Duodenal mucosa (tissue), 2 donors: ENCODE measurements at regions not wholly inside any gene's neighbourhood (a gene's known extent, or its start where the extent isn't known, plus 50 kb on each side); places are given as distances from the start of the nearest gene placed in this dataset.
"Not testable (repeated sequence)": the region's sequence is repeated elsewhere in the genome, so short reads cannot be mapped to it uniquely, and the experiment has no call there.

ENCODE experiments used
- H3K27ac ChIP-seq: one replicate; pipeline ENCODE4 v1.7.0; 2013; ENCODE audit warnings: low read depth, low read length
- H3K27me3 ChIP-seq, 2 donors: one replicate each; pipeline ENCODE4 v1.7.0; 2013; ENCODE audit warnings: low read length in 2 of 2, control low read depth in 1 of 2; ENCODE audit not compliant: insufficient read depth in 2 of 2, control insufficient read depth in 1 of 2
- H3K36me3 ChIP-seq, 2 donors: one replicate each; pipeline ENCODE4 v1.7.0; 2013; ENCODE audit warnings: low read length in 2 of 2, control low read depth in 1 of 2; ENCODE audit not compliant: insufficient read depth in 2 of 2, control insufficient read depth in 1 of 2
- H3K4me1 ChIP-seq, 2 donors: one replicate each; pipeline ENCODE4 v1.7.0; 2013; ENCODE audit warnings: low read length in 2 of 2, control low read depth in 1 of 2; ENCODE audit not compliant: insufficient read depth in 2 of 2, control insufficient read depth in 1 of 2
- H3K4me3 ChIP-seq, 2 donors: one replicate each; pipeline ENCODE4 v1.7.0; 2013; ENCODE audit warnings: low read length in 2 of 2, low read depth in 1 of 2
- H3K9ac ChIP-seq, 2 donors: one replicate each; pipeline ENCODE4 v1.7.0; 2013; ENCODE audit warnings: low read length in 2 of 2, low read depth in 1 of 2
- H3K9me3 ChIP-seq, 2 donors: one replicate each; pipeline ENCODE4 v1.7.0; 2013; ENCODE audit warnings: low read length in 2 of 2, control low read depth in 1 of 2; ENCODE audit not compliant: control insufficient read depth in 1 of 2

- peaks cover 3 to 4% of the 10 kb centered on the region in 2 donors for H3K9me3 ChIP-seq
- H3K4me3 ChIP-seq: no peak overlapping the region
- H3K27me3 ChIP-seq: no peaks in the 10 kb centered on the region
- H3K27ac ChIP-seq: no peak overlapping the region
- H3K36me3 ChIP-seq: no peaks in the 10 kb centered on the region
- no peaks in the 10 kb centered on the region for H3K4me1 ChIP-seq
- no peak overlapping the region for H3K9ac ChIP-seq
These were observed 446.0 kb upstream of the IMPG1 start for GRCh38 chr6:76518443-76518842.

GRCh38 chr6:76516924-76517323 lies 444.5 kb upstream of the IMPG1 start:
- Histone ChIP-seq H3K36me3 (no peaks in the 10 kb centered on the region), H3K9me3 (peaks cover 0 to 4% of the 10 kb centered on the region in 2 donors), H3K4me3 (no peak overlapping the region), H3K27me3 (no peaks in the 10 kb centered on the region), H3K27ac (no peak overlapping the region), H3K9ac (no peak overlapping the region), H3K4me1 (no peaks in the 10 kb centered on the region)

DNA sequence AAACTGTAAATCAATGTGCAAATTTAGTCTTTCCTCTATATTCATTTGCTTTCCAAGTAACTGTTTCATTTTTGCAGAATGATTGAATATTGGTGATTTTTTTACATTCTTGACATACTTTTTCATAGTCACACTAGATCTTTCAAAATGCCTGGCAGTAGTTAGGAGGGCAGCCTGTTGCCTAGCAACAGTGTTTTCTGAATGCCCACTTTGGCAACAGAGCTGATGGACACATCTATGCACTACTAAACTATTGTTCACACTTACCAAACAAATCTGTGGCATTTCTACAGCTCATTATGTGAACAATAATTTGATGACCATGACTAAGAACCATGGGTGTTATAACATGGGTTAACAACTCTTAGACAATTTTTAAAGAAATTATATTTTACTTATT lies 438.0 kb upstream of the IMPG1 start:
- Histone ChIP-seq H3K36me3 (no peaks in the 10 kb centered on the region), H3K27me3 (no peaks in the 10 kb centered on the region), H3K4me1 (no peaks in the 10 kb centered on the region), H3K27ac (no peak overlapping the region), H3K4me3 (no peak overlapping the region), H3K9me3 (peaks cover 0 to 4% of the 10 kb centered on the region in 2 donors), H3K9ac (no peak overlapping the region)

DNA sequence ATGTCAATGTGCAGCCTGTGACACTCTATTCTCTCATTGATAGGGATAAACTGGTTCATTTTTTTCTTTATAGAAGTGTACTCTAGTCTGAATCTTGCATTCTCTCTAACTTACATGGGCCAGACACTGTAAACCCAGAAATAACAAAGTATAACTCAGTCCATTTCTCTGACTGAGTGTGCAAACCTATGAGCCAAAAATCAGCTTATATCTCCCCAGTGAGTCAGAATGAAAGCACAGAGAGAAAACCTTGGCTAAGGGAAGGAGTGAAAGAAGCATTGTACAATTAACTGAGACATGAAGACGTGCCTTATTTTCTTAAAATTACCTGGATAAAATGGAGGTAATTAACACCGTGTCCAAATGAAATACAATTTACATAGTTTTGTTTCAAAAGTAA lies 436.9 kb upstream of the IMPG1 start:
- Histone ChIP-seq H3K9me3 (peaks cover 0 to 4% of the 10 kb centered on the region in 2 donors), H3K9ac (no peak overlapping the region), H3K27me3 (no peaks in the 10 kb centered on the region), H3K4me3 (no peak overlapping the region), H3K36me3 (no peaks in the 10 kb centered on the region), H3K27ac (no peak overlapping the region), H3K4me1 (no peaks in the 10 kb centered on the region)

GRCh38 chr6:76506808-76507207 lies 434.3 kb upstream of the IMPG1 start:
- no peak overlapping the region for H3K27ac ChIP-seq

GRCh38 chr6:76495909-76496308 lies 423.4 kb upstream of the IMPG1 start:
- H3K4me1 ChIP-seq: no peaks in the 10 kb centered on the region
- H3K9me3 ChIP-seq: peaks cover 7 to 23% of the 10 kb centered on the region in 2 donors
- no peaks in the 10 kb centered on the region for H3K36me3 ChIP-seq
- H3K4me3 ChIP-seq: no peak overlapping the region
- H3K9ac ChIP-seq: no peak overlapping the region
- H3K27me3 ChIP-seq: no peaks in the 10 kb centered on the region
- H3K27ac ChIP-seq: no peak overlapping the region

More at GRCh38 chr6:76506808-76507207, 434.3 kb upstream of the IMPG1 start:
- H3K4me1 ChIP-seq: no peaks in the 10 kb centered on the region
- H3K27me3 ChIP-seq: no peaks in the 10 kb centered on the region
- H3K9me3 ChIP-seq: peaks cover 0 to 4% of the 10 kb centered on the region in 2 donors
- H3K4me3 ChIP-seq: no peak overlapping the region
- no peak overlapping the region for H3K9ac ChIP-seq
- H3K36me3 ChIP-seq: no peaks in the 10 kb centered on the region

- not testable (repeated sequence) for H3K27me3 ChIP-seq, H3K36me3 ChIP-seq
These were observed 418.9 kb upstream of the IMPG1 start for GRCh38 chr6:76491376-76491775.

GRCh38 chr6:76490456-76490855 lies 418.0 kb upstream of the IMPG1 start:
- no peaks in the 10 kb centered on the region for H3K4me1 ChIP-seq
- H3K9me3 ChIP-seq: peaks cover 3 to 11% of the 10 kb centered on the region in 2 donors
- no peak overlapping the region for H3K9ac ChIP-seq
- no peak overlapping the region for H3K4me3 ChIP-seq
- H3K27ac ChIP-seq: no peak overlapping the region
- H3K36me3 ChIP-seq: no peaks in the 10 kb centered on the region
- H3K27me3 ChIP-seq: no peaks in the 10 kb centered on the region

More at GRCh38 chr6:76491376-76491775, 418.9 kb upstream of the IMPG1 start:
- H3K4me3 ChIP-seq, H3K9ac ChIP-seq, H3K4me1 ChIP-seq, H3K27ac ChIP-seq: not testable (repeated sequence)
- peaks cover 3 to 18% of the 10 kb centered on the region in 2 donors for H3K9me3 ChIP-seq

- H3K4me1 ChIP-seq: no peaks in the 10 kb centered on the region
- no peaks in the 10 kb centered on the region for H3K36me3 ChIP-seq
- H3K9me3 ChIP-seq: peaks cover 6 to 12% of the 10 kb centered on the region in 2 donors
- H3K9ac ChIP-seq: no peak overlapping the region
- no peak overlapping the region for H3K27ac ChIP-seq
- no peaks in the 10 kb centered on the region for H3K27me3 ChIP-seq
- H3K4me3 ChIP-seq: no peak overlapping the region
These were observed 408.6 kb upstream of the IMPG1 start for GRCh38 chr6:76481101-76481500.

- Histone ChIP-seq H3K9ac (no peak overlapping the region), H3K4me1 (no peaks in the 10 kb centered on the region)
These were observed 400.4 kb upstream of the IMPG1 start for GRCh38 chr6:76472858-76473257.

DNA sequence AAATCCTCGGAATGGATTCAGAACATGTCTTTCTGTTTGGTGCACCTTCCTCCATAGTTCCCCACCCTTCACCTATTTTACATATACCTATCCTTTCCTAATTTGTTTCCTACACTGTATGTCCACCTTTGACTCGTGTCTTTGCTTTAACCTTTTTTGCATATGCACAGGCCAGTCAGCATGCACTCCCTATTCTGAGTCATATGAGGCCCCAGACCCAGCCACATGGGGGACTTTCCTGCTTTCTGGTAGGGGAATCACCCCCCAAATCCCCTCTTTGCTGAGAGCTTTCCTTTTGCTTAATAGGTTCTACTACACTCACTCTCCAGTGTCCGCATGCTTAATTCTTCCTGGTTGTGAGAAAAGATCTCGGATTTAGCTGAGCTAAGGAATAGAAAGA lies 393.8 kb upstream of the IMPG1 start:
- no peak overlapping the region for H3K9ac ChIP-seq
- H3K9me3 ChIP-seq: no peaks in the 10 kb centered on the region

More at GRCh38 chr6:76472858-76473257, 400.4 kb upstream of the IMPG1 start:
- no peak overlapping the region for H3K27ac ChIP-seq
- H3K4me3 ChIP-seq: no peak overlapping the region
- H3K36me3 ChIP-seq: no peaks in the 10 kb centered on the region
- H3K27me3 ChIP-seq: no peaks in the 10 kb centered on the region
- peaks cover 4 to 9% of the 10 kb centered on the region in 2 donors for H3K9me3 ChIP-seq

More for the DNA sequence above, 393.8 kb upstream of the IMPG1 start:
- H3K27me3 ChIP-seq: no peaks in the 10 kb centered on the region
- H3K4me3 ChIP-seq: no peak overlapping the region
- H3K27ac ChIP-seq: no peak overlapping the region
- no peaks in the 10 kb centered on the region for H3K36me3 ChIP-seq
- H3K4me1 ChIP-seq: no peaks in the 10 kb centered on the region
